ENCODE measurements at regions not wholly inside any gene's neighbourhood (a gene's known extent, or its start where the extent isn't known, plus 50 kb on each side); places are given as distances from the start of the nearest gene placed in this dataset.

DNA sequence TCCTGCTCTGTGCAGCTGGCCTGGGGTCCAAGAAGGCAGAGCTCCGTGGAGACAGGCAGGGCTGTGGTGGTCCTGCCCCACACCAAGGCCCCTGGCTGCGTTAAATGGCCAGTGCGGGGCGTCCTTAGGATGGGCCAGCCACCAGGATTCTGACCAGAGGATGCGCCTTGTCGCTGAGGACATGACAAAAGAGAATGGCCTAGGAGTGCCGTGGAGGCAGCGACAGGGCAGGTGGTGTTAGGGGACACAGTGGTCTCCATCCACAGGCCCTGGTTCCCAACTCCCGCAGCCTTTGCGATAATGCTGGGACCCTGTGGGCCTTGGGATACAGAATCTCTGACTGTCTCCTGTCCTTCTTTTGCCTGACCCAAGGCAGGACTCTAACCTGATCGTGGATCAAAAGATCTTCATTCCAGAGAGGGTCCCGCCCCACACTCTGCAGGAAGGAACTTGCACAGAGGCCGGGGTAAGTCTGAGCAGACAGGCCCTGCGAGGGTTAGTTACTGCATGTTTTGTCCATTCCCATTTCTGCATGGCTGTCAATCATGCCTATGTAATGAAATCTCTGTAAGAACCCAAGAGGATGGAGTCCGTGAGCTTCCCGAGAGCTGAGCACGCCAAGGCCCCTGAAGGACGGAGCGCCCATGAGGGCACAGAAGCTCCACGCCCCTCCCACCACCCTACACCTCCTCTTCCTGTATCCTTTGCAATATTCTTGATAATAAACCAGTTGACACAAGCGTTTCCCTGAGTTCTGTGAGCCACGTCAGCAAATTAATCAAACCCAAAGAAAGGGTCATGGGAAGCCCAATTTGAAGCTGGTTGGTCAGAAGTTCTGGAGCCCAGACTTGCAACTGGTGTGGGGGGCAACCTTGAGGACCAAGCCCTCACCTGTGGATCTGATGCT is 251.5 kb upstream of the SALL3 start:
- no peak overlapping the region for H3K4me3 ChIP-seq (ENCODE audit: low read depth, low read length)
- no peak for DNase-seq (ENCODE audit: low read depth)
- TF ChIP-seq, protein P1, sequence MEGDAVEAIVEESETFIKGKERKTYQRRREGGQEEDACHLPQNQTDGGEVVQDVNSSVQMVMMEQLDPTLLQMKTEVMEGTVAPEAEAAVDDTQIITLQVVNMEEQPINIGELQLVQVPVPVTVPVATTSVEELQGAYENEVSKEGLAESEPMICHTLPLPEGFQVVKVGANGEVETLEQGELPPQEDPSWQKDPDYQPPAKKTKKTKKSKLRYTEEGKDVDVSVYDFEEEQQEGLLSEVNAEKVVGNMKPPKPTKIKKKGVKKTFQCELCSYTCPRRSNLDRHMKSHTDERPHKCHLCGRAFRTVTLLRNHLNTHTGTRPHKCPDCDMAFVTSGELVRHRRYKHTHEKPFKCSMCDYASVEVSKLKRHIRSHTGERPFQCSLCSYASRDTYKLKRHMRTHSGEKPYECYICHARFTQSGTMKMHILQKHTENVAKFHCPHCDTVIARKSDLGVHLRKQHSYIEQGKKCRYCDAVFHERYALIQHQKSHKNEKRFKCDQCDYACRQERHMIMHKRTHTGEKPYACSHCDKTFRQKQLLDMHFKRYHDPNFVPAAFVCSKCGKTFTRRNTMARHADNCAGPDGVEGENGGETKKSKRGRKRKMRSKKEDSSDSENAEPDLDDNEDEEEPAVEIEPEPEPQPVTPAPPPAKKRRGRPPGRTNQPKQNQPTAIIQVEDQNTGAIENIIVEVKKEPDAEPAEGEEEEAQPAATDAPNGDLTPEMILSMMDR (IDR thresholded peaks at IDR 0.05; ENCODE audit: low read depth, low read length): no peak
- TF ChIP-seq POLR2A (IDR thresholded peaks at IDR 0.05; ENCODE audit: extremely low read depth, insufficient read length): no peak
- TF ChIP-seq, protein P2, sequence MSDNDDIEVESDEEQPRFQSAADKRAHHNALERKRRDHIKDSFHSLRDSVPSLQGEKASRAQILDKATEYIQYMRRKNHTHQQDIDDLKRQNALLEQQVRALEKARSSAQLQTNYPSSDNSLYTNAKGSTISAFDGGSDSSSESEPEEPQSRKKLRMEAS (IDR thresholded peaks at IDR 0.05; ENCODE audit: low read depth, low read length): no peak
- no peak for TF ChIP-seq MYC (IDR thresholded peaks at IDR 0.05; ENCODE audit: low read depth, low read length)

DNA sequence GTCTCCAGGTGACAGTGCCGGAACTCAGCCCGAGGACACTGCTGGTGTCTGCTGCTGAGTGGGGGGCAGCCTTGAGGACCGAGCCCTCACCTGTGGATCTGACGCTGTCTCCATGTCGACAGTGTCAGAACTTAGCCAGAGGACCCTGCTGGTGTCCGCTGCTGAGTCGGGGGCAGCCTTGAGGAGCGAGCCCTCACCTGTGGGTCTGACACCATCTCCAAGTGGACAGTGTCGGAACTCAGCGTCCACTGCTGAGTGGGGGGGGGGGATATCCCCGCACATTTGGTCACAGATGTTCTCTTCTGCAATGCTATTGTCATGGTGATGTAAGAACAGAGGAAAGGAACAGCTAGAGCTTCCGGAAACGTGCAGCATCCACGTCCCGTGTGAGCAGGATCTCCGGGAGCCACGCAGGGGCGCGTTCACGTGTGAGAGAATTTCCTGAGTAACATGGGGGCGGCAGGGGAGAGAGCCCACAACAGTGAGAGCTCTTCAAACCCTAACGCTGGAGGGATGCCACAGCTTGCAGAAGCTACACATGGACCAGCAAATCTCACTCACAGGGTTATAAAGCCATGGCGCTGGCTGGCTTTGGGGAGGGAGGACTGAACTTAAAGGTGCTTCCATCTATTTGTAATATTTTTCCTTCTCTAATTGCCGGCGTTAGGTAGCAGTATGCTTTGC is 250.7 kb upstream of the SALL3 start:
- no peak overlapping the region for H3K4me3 ChIP-seq (ENCODE audit: low read depth, low read length)
- TF ChIP-seq, protein P1 (IDR thresholded peaks at IDR 0.05; ENCODE audit: low read depth, low read length): no peak
- TF ChIP-seq, protein P2 (IDR thresholded peaks at IDR 0.05; ENCODE audit: low read depth, low read length): no peak
- no peak for TF ChIP-seq MYC (IDR thresholded peaks at IDR 0.05; ENCODE audit: low read depth, low read length)
- no peak for TF ChIP-seq POLR2A (IDR thresholded peaks at IDR 0.05; ENCODE audit: extremely low read depth, insufficient read length)
- no peak for DNase-seq (ENCODE audit: low read depth)

DNA sequence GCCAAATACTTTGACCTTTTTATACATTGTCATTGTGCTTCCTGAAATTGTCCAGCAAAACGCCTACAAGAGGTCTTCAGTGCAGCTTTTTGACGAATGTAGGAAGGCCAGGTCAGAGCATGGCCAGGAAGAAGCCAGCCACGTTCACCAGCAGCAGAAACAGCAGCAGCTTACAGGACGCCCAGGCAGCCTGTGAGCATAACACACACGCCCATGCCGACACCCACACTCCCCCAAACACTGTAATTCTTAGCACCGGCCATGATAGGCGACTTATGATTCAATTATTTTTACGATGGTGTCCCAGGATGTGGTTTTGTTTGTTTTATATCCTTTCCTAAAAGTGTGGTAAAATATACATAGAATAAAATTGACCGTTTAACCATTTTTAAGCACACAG is 249.1 kb upstream of the SALL3 start:
- TF ChIP-seq MYC (IDR thresholded peaks at IDR 0.05; ENCODE audit: low read depth, low read length): no peak
- TF ChIP-seq, protein P1 (IDR thresholded peaks at IDR 0.05; ENCODE audit: low read depth, low read length): no peak
- TF ChIP-seq, protein P2 (IDR thresholded peaks at IDR 0.05; ENCODE audit: low read depth, low read length): no peak
- TF ChIP-seq POLR2A (IDR thresholded peaks at IDR 0.05; ENCODE audit: extremely low read depth, insufficient read length): no peak
- DNase-seq (ENCODE audit: low read depth): peak; percentile 14

DNA sequence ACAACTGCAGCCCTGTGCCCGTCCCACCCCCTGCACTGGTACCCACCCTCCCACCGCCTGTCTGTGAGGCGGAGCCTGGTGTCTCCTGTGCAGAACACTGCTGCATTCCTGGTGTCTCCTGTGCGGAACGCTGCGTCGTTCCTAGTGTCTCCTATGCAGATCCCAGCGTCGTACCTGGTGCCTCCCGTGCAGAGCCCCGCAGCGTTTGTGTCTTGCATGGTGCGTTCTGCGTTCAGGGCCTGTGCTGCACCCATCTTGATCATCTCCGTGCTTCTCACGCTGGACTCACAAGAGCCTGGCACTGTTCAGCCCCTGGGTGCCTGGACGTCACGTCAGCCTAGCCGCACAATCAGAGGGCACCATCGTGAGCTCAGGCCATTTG is 248.6 kb upstream of the SALL3 start:
- TF ChIP-seq, protein P2 (IDR thresholded peaks at IDR 0.05; ENCODE audit: low read depth, low read length): no peak
- TF ChIP-seq, protein P1 (IDR thresholded peaks at IDR 0.05; ENCODE audit: low read depth, low read length): no peak
- TF ChIP-seq MYC (IDR thresholded peaks at IDR 0.05; ENCODE audit: low read depth, low read length) (no peak), POLR2A (IDR thresholded peaks at IDR 0.05; ENCODE audit: extremely low read depth, insufficient read length) (no peak)
- no peak for DNase-seq (ENCODE audit: low read depth)
- no peak overlapping the region for H3K4me3 ChIP-seq (ENCODE audit: low read depth, low read length)

More for the DNA sequence above, 249.1 kb upstream of the SALL3 start:
- no peak overlapping the region for H3K4me3 ChIP-seq (ENCODE audit: low read depth, low read length)

DNA sequence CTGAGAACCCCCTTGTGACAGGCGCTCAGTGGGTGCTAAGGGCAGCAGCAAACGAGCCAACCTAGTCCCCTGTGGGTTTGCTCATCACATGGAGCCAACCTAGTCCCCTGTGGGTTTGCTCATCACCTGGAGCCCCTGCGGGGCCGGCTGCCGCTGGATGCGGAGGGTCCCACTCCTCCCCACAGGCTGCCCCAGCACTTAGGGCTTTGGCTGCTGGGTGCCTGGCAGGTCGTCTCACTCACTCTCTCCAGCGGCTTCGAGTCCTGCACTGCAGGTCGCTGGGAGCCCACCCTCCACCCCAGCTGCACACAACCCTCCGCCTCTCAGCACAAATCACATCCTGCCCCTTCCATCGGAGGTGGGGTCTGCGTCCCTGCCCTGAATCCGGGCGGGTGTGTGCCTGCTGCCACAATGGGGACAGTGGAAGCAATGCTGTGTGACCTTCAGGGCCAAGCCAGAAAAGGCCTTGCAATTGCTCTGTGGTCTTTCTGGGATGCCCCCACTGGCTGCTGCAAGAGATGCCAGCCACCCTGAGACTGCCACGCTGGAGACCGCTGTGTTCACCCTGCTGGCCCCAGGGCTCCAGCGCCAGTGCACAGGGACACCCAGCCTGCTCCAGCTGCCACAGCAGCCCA is 248.1 kb upstream of the SALL3 start:
- no peak for DNase-seq (ENCODE audit: low read depth)
- no peak overlapping the region for H3K4me3 ChIP-seq (ENCODE audit: low read depth, low read length)

More for the DNA sequence above, 248.1 kb upstream of the SALL3 start:
- no peak for TF ChIP-seq POLR2A (IDR thresholded peaks at IDR 0.05; ENCODE audit: extremely low read depth, insufficient read length)
- TF ChIP-seq, protein P1 (IDR thresholded peaks at IDR 0.05; ENCODE audit: low read depth, low read length): no peak
- no peak for TF ChIP-seq MYC (IDR thresholded peaks at IDR 0.05; ENCODE audit: low read depth, low read length)
- TF ChIP-seq, protein P2 (IDR thresholded peaks at IDR 0.05; ENCODE audit: low read depth, low read length): no peak
